Suppressor macrophage (primary cell): ENCODE measurements at regions not wholly inside any gene's neighbourhood (a gene's known extent, or its start where the extent isn't known, plus 50 kb on each side); places are given as distances from the start of the nearest gene placed in this dataset.

Experiments
- DNase-seq, 4 experiments: peaks; one replicate each; pipeline ENCODE4 v3.0.0-alpha.2; 2020 to 2022

DNA sequence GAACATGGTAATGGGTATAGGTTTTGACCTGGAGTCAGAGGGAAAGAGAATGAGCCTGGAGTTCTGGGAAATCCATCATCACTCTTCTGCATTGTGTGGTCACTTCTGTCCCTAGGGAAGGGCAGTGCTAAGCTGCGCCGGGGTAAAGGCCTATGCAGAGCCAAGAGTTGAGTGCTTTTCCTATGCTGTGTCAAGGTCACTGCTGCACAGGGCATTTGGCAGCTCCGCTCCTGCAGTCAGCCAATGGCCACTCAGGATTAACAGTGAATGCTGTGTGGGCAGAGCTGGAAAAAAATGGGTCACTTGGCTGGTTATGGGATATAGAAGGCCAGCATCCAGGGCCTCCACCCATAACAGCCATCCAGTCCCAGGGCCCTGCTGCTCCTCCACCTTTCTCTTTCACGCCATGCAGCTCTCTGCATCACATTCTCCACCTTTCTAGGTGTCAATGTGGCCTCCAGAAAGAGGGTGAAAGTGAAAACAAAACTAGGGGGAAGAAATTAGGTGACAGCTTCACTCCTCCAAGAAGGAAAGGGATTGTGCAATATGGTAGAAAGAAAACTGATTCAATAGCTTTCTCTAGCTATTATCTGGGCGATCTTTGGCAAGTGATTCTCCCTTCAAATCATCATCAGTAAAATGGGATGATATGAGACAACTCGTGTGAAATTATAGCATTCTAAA, 279.3 kb upstream of the ANKRD55 start:
- no peak for DNase-seq

- no peak for DNase-seq
These were observed 278.3 kb upstream of the ANKRD55 start for GRCh38 chr5:56511326-56511841.

GRCh38 chr5:56508249-56508648, 275.1 kb upstream of the ANKRD55 start:
- no peak for DNase-seq

DNA sequence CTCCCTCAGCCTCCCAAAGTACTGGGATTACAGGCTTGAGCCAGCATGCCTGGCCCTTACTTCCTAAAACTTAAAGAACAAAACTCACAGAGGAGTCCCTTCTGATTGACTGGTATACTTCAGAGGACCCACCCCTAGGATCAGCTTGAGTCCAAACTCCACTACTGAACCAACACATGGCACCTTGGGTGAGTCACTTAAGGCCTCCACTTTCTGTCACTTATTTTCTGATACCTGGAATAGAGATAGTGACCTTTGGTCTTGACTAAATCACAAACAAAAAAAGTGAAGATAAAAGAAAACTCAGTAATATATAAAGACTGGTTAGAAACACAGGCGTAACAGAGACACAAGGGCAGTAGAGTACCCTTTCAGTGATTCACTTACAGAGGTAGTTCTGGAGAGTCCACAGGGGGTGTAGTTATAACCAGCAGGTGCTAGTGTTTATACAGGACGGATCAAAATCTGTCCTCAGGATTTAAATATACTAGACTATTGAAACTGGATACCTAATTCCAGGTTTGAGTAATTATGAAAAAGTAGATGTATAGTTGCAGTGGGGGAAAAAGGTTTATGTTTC, 274.3 kb upstream of the ANKRD55 start:
- no peak for DNase-seq

DNA sequence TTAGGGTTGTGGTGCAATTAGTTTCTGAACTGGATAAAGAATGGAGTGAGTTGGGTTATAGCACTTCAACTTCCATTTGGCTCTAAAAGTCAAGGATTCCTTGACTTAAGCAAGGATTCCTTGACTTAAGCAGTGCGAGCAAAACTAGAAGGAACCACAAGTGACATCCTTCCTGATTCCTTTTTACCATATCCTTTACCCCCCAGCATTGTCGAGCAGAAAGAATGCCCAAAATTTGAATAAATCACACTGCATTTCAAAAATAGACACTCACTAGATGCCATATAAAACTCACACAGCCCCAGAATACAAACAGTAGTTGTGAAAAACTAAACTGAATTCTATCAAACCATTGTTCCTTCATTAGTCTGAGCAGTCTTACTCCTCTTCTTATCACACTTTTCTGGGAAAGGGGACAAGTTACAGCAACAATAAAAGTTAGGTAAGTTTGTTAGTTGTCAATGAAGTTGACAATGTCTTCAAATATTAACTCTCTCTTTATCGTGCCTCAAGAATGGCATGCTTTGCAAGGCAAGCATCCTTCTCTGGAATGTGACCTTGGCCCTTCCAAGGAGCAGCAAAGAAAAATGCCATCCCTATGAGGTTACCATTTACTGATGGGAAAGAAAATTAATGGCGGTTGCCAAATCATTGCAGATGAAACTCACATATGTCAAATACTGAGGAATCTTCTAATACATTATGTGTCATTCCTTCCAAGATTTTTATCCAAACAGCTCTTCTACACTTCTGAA, 273.3 kb upstream of the ANKRD55 start:
- DNase-seq = peak in 1 of 4 experiments; percentile 14

GRCh38 chr5:56503929-56504328, 270.8 kb upstream of the ANKRD55 start:
- DNase-seq = no peak

DNA sequence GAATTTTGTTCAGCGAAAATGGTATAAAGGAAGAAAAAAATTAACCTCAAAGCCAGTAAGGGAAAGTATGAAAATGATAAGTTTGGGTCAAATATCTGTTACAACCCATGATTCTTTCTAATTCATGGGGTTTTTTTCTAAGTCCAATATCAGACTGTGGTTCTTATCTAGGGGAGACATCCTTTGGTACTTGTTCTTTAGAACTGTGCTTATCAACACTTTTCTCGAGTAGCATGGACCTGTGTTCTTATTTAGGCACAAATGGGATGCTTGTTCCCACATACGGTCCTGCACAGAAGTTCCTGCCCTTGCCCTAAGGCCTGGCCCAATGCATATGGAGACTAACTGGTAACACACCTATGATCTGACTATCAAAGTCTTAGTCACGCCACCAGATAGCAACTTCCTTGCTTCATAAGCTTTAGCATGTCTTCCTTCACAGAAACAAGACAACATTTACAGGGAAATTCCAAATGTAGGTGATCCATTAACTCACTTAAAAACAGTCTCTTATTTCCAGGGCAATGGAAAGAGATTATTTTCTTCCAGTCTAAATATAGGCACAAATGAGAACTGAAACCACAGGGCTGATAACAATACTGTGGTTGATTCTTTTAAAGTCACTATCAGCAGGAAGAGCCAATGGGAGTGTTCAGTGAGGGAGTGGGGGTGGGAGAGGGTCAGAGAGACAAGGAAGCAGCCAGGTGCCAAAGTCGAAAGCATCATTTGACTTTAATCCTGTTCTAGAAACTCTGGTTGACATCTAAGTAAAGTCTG, 268.8 kb upstream of the ANKRD55 start:
- no peak for DNase-seq

DNA sequence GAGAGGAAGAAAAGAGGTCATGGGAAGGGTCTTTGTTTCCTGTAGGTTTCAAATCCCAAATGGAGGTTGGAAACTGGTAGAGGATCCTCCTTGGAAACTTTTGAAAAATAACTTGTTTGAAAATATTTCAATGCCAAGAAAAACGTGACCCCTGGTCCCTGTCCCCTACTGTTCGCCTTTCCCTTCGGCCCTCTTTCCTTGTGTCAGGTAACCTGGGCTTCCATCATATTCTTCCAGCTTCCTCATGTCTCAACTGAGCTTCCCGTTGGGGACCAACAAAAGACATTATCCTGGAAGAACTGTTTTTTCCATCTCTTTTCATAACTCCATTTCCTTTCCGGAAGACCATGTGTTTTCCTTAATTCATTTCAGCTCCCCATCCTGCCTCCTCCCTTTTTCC, 266.8 kb upstream of the ANKRD55 start:
- no peak for DNase-seq

- no peak for DNase-seq
These were observed 266.4 kb upstream of the ANKRD55 start for GRCh38 chr5:56499491-56499890.

DNA sequence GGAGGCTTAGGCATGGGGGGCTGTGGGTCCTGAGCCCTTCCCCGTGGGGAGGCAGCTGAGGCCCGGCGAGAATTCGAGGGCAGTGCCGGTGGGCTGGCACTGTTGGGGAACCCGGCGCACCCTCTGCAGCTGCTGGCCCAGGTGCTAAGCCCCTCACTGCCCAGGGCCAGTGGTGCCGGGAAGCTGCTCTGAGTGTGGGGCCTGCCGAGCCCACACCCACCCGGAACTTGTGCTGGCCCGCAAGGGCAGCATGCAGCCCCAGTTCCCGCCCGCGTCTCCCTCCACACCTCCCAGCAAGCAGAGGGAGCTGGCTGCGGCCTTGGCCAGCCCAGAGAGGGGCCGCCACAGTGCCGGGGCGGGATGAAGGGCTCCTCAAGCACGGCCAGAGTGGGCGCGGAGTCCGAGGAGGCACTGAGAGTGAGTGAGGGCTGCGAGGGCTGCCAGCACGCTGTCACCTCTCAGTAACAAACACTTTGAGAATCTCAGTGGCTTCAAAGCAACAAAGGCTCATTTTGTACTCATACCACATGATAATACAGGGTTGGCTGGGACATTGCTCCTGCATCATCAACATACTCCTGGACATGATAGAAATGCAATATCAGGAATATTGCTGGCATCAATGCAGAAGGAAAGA, 265.7 kb upstream of the ANKRD55 start:
- no peak for DNase-seq

- DNase-seq = peak in 2 of 4 experiments; percentile 50 to 53
These were observed 263.5 kb upstream of the ANKRD55 start for GRCh38 chr5:56496581-56497063.

DNA sequence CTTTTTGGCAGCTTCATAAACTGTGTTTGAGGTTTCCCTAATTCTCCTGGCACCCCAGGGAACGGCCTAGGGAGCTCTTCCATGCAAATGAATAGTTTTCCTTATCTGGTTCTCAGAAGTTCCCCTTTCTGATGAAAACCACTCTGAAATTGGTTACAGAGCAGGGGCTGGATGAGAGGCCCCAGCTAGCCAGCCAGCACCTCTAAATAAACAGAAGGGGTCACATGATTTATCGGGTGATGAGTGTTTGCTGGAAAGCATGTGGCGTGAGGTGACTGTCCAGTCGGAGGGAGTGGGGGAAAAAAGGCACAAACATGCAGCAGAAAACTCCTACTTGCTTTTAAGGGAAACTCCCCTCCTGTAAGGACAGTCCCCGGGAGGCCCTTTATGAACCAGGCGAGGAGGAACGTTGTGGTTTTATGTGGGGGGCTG, 261.2 kb upstream of the ANKRD55 start:
- peak; percentile 55 to 79 (median 72) for DNase-seq

DNA sequence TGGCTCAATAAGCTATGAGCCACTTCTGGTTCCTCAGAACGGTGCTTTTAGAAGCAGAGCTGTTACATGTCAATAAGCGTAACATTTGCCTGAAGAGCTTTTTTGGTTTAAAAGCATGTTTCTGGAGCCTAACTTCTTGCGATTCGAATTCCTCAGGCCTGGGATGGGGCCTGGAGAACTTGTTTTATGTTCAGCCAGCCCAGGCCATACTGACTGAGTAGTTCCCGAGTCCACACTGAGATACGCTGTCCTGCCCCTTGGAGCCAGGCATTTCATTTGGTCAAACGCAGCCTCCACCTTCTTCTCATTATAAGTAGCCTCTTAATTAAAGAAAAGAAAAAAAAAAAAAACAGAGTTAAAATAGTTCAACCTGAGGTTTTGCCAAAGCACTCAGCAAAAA, 260.6 kb upstream of the ANKRD55 start:
- no peak for DNase-seq

DNA sequence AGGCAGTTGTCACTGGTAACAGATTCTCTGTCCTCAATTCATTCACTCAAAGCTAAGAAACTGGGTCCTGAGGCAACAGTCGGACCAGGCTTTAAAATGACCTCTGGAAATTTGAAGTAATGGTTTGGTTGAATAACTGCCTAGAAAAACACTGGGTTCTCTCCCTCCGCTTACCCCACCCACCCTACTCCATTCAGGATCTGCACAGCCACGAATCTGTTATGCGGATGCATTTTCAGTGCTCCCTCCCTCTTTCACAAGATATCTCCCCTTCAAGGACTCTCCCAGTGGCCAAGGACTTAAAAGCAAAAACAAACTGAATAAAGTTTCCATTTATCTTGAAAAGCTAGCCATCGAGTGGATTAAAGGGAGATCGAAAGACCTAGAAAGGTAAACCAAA, 260.2 kb upstream of the ANKRD55 start:
- no peak for DNase-seq

GRCh38 chr5:56492812-56493211, 259.7 kb upstream of the ANKRD55 start:
- no peak for DNase-seq

DNA sequence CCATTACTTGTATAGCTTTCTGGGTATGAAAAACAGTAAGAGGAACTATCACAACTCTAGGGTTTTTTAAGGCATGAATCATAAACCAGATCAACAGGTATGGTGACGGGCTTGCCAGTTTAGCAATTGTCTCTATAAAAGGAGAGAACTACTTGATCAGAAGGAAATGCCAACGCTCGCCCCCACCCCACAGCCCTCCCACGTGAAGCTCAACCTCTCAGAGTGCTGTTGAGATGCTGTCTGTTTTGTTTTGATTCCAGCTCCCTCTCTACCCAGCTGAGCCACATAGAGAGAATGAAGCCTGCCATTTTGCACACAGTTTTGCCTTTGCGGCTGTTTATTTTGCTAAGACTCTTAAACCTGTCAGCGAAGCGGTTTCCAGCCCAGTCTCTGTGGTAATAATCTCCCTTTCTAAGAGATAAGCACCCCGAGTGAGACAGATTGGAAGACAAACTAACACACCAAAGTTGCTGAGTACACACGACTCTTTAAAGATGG, 257.9 kb upstream of the ANKRD55 start:
- DNase-seq = no peak

DNA sequence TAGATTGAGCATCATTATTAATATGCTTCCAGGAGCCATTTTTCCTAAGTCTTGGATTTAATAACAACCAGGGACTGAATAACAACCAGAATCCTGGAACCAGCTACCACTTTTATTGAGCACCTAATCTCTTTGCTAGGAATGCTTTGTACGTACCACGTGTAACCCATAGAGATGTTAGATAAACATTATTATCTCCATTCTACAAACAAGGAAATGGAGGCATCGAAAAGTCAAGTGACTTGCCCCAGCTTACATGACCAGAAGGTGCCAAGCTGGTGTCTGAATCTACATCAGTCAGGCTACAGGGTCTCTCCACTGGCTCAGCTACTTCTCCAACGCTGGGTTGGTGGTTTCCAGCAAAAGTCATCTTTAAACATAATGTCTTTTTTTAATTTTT, 256.1 kb upstream of the ANKRD55 start:
- DNase-seq = no peak

- no peak for DNase-seq
These were observed 254.5 kb upstream of the ANKRD55 start for GRCh38 chr5:56487528-56488115.

DNA sequence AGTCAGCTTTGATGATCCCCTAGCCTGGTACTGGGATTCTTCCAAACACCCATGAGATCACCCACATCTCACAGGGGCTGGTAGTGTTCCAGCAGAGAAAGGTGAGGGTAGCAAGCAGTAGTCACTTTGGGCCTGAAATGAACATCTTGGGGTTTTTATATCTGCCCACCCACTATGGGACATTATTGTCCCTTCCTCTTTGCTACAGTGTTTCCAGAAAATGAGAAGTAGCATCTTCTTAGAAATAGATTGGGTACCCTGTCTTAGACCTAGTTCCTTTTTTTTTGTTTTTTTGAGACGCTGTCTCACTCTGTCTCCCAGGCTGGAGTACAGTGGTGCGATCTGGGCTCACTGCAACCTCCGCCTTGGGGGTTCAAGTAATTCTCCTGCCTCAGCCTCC, 249.2 kb upstream of the ANKRD55 start:
- peak; percentile 30 to 80 (median 56) for DNase-seq

DNA sequence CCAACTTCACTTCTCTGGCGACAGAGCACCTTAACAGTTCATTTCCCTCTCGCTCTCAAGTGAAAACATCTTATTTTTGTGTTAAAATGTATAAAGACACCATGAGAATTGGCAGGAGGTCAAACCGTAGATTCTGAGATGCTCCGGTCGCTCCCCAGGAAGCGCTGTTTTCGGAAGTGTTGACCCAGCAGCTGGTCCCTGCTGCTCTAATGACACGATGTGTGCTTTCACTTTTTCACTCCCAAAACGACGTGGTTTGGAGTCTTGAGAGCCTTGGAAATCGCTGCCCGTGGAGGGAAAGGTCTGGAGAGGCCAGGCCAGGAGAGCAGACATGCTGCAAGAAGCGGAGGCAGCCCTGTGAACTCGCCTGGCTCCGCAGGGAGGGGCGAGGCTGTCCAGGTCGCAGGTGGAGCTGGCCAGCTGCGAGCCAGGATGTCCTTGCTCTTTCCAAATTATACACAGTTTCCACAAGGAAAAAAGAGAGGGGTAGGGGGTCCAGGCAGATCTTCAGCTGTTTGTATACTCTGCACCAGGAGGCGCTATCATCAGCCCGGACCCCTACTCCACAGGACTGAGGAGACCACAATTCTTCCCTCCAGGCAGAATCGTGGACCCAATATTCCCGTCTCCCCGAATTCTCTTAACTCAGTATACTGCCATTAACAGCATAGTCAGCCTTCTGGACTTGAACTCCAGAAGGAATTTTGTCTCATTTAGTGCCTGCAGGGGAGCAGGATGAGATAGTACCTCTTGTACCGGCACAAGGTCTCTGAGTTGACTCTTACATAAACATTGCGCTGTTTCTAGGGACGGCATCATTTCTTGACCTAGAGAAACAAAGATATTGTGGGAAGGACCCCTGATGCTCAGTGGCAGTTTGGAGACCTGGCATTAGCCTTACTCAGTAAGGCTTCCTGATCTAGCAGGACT, 248.6 kb upstream of the ANKRD55 start:
- peak; percentile 23 to 59 (median 58) for DNase-seq
